ENCODE measurements at regions not wholly inside any gene's neighbourhood (a gene's known extent, or its start where the extent isn't known, plus 50 kb on each side); places are given as distances from the start of the nearest gene placed in this dataset.
"Not testable (repeated sequence)": the region's sequence is repeated elsewhere in the genome, so short reads cannot be mapped to it uniquely, and the experiment has no call there.

DNA sequence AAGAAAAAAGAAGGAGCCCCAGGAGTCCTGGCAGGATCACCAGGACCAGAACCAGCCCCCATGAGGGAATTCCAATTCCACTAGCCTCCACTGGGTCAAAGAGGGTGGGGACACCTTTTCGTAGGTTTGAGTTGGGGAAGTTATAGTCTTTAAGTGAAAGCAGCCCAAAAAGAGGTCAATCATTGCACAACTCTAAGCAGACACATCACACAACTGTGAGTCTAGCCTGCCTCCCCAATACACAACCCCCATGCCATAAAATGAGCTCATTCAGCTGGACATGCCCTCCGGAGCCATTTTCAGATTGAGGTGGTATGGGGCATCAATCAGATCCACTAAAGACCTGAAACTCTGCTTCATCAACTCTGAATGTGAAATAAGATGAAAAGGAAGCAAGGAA is 179.9 kb downstream of the NPHP4 start:
- DNase-seq, result no peak

DNA sequence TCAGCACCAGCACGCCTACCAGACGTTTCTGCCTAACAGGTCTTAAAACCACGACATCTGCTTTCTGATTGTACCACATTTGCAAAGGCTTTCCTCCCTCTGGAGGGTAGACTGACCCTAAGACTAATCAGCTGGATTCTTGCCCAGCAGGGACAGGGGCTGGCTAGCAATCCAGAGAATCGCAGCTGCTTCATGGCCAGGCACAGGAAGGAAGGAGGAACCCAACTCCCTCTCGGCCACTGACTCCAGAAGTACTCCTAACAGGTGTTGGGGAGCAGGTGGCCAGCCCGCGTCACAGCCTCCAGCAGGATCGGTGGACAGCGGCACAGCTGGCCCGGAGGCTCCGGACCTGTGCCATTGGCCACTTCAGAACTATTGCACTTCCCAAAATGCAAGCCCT is 180.8 kb downstream of the NPHP4 start:
- no peak for DNase-seq

DNA sequence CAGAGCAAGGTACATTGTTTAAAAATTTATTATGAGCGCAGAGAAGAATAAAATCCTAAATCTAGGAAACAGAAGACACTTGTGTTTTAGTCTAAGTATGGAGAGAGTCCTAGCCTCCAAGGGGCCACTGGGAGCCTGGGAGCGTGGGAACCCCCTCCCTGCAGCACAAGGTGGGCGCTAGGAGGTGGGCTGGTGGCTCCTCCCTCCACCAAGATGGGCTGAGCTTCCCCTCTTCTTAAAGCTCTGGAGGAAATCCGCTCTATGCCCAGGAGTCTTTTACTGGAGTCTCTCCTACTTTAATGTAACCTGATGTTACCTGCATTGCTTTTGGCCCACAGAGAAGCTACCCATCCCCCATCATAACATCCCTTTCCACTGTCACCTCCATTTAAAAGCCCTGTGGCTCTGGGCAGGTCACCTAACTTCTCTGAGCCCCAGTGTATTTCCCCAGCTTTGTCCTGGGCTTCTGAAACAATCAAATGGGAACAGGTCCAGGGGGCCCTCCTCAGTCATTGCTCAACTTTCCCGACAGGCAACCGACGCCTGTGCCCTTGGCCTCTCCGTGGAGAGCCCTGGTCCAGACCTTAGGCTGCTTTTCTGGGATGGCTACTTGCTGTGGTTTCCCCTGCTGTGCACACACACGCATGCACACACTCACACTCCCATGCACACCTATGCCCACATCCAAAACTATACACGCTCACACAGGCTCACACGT is 181.5 kb downstream of the NPHP4 start:
- DNase-seq, result no peak

DNA sequence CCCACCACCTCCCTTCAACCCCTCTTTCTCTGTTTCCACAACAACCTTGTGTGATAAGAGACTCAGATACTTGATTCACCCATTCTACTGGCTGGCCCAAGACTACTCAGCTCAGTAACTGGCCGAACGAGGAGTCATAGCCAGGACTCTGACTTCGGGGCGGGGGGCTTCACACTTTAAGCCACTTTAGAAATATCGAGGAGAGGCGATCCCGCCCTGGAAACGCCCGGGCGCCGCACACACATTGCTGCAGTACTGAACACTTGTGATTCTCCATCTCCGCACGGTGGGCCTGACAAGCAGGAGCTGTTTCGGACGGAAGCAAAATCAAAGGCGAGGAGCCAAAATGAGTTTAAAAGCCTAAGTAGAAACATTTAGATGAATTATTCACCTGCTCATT is 182.1 kb downstream of the NPHP4 start:
- no peak for DNase-seq

DNA sequence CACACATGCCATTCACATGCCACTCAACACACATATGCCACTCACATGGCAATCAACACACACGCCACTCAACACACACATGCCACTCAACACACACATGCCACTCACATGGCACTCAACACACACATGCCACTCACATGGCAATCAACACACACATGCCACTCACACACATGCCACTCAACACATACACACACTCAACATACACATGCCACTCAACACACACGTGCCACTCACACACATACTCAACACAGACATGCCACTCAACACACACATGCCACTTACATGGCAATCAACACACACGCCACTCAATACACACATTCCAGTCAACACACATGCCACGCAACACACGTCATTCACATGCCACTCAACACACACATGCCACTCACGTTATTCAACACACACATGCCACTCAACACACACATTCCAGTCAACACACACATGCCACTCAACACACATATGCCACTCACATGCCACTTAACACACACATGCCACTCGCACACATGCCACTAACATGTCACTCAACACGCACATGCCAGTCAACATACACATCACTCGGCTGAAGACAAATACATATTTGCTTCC is 182.9 kb downstream of the NPHP4 start:
- no peak for DNase-seq

DNA sequence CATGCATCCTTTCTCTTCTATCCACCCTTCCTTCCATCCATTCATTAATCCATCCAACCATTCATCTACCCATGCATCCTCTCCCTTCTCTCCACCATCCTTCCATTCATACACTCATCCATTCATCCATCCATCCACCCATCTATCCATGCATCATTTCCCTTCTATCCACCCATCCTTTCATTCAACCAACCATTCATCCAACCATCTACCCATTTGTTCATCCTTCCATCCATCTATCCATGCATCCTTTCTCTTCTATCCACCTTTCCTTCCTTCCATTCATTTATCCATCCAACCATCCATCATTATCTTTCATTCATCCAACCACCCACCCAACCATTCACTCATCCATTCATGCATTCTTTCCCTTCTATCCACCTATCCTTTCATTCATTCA is 188.4 kb downstream of the NPHP4 start:
- DNase-seq, result no peak

DNA sequence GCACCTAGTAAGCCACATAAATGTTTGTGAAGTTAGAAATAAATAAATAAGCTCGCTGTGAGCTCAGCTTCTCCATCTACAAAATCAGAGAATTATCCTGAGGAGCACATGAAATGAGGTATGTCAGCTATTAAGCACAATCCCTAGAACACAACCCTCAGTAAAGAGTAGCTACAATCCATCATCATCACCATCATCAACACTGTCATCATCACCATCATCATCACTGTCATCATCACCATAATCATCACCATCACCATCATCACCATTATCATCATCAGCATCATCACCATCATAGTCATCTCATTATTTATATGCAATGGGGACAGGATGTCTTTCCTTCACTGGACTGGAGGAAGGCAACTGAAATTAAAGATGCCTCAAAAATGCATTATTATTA is 189.6 kb downstream of the NPHP4 start:
- no peak for DNase-seq

DNA sequence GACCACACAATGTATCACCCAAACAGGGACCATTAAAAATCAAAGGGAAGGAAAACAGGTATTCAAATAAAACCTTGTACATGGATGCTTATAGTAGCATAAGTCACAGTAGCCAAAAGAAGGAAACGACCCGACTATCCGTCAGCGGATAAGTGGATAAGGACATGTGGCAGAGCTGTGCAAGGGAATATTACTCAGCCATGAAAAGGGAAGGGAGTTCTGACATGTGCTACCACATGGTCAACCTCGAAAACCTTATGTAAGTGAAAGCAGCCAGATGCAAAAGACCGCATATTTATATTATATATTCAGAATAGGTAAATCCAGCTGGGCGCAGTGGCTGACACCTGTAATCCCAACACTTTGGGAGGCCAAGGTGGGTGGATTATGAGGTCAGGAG is 193.3 kb downstream of the NPHP4 start:
- DNase-seq, result no peak

DNA sequence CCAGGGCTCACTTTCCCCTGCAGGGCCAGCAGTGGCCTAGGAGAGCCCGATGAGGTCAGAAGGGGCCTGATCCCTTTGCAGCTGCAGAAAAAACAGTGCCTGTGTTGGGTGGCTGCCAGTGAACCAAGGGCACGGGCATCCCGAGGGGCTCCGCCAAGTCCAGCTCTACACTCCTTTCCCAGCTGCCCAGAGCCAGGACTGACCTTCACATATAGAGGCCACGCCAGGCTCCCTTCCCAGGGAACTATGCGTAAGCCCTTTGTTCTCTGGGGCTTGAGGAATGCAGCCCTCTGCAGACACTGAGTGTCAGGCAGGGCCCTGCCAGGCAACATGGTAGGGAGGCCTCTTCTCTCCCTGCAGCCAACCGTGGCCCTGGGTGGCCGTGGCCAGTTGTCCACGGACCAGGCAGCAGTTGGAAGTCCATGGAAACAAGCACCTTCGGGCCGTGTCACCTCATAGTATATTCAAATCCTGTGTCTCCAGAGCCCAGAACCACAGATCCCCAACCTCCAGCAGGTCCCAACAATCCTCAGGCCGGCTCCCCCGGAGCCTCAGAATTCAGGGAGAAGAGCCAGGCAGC is 194.0 kb downstream of the NPHP4 start:
- DNase-seq, result no peak

DNA sequence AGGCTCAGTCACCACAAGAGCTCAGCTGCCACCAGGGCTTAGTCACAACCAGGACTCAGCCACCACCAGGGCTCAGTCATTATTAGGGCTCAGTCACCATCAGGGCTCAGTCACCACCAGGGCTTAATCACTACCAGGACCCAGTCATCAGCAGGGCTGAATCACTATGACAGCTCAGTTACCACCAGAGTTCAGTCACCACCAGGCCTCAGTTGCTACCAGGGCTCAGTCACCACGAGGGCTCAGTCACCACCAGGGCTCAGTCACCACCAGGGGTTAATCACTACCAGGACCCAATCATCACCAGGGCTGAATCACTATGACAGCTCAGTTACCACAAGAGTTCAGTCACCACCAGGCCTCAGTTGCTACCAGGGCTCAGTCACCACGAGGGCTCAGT is 196.2 kb downstream of the NPHP4 start:
- no peak for DNase-seq

DNA sequence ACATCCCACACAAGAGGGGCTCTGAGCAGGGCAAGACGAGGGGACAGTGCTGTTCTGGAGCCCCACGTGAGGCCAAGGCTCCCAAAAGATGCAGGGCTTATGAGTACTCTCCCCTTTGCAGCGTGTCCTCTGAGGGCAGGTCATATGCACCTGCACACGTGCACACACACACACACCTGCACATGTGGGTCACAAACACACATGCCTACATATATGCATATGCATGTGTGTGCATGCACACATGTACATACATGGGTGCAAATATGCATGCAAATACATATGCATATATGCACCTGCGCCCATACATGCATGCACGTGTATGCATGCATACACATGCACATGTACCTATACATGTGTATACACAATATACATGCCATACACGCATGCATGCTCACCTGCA is 197.9 kb downstream of the NPHP4 start:
- DNase-seq, result no peak

DNA sequence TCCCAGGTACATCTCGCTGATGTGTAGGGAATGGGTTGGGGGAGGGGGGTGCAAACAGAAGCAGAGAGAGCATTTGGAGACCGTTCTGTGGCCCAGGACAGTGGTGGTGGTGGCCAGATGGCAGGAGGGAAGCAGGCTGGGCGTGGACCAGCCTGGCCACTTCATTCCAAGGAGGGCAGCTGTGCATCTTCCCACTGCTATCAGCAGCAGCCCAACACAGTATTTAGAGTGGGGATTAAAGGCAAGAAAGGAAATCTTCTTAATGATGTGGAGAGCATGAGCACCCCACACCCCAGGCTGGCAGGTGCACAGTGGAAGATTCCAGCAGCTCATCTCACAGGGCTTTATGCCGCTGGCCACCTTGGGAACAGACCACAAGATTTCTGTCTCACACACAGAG is 198.7 kb downstream of the NPHP4 start:
- no peak for DNase-seq

DNA sequence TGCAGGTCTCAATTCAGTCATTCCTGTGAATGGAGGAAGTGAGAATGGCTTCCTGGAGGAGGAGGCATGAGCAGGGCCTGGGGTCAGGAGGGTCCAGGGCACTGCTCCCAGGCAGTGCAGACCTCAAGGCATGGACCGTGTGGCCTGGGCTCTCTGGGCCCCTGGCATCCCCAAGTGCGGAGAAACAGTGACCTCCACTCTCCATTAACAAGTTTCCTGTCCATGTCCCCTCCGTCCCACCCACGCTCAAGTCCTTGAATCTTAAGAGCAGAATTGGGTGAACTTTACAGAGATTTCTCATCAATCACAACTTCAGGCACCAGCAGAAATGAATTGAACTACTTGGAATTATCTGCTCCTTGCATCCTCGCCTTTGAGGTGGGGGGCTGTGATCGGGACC is 211.1 kb downstream of the NPHP4 start:
- DNase-seq, result no peak

DNA sequence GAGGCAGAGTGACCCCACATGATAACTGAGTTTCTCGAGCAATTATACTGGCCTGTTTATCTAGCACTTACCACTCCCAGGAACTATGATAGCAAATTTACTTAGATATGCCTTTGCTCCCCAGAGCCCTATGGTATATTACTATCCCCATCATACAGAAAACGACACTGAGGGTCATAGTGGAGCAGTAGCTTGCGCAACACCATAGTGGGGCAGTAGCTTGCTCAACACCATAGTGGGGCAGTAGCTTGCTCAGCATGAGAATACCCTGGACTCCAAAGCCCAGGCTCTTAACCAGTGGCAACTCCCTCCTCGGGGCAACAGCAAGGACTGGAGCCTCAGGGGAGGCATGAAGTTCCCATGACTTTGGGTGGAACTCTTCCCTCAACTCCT is 211.9 kb downstream of the NPHP4 start:
- DNase-seq, result no peak

DNA sequence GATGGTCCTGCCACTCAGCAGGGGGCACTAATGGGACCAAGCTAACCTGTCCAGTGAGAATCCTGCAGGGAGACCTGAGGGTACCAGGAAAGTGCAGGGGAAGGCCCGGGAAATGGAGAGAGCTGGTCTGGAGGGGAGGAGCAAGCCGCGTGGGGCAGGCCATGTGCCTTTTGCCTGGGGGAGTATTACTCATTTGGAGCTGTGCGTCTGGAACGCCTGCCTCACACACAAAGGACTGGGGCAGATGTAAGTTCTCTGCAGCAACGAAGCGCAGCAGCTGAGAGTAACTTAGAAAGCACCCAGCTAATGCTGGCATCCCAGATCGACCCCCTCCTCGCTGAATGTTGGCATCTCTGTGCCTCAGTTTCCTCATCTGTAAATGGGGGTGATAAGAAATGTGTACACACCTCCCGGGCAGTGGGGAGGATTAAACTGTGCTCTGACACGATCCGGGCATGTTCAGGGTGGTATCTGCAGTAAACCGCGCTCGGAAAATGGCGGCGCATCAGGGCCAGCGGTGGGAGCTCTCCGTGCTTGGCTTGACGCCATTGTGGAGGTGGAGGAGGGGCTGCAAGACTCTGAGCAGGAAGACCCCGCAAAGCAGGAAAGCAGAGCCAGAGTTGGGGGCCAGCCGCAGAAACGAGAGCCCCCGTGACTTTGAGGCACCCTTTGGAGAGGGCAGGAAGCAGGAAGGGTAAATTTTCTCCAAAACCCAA is 212.5 kb downstream of the NPHP4 start:
- DNase-seq, result peak; percentile 4

DNA sequence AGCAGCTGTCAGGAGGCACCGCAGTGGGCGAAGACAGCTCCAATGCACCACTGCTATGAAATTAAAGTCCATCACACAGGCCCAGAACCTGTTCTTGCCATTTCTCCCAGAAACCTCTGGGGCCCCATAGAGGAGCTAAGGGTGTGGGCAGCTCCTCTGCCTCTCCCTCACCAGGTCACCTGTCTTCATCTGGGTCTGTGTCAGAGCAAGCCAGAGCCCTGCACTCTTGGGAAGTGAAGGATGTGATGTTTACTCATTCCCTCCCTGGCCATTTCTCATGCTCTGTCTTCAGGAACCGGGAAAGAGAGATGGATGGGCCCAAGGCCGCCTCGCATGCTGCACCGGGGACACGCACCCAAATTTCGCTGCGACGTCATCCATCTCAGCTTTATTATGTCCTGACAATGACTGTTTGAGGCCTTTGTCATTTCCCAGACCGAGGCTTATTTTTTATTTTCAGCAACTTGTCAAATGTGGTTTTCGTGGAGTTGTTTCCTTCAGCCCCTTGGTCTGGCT is 216.1 kb downstream of the NPHP4 start:
- no peak for DNase-seq

DNA sequence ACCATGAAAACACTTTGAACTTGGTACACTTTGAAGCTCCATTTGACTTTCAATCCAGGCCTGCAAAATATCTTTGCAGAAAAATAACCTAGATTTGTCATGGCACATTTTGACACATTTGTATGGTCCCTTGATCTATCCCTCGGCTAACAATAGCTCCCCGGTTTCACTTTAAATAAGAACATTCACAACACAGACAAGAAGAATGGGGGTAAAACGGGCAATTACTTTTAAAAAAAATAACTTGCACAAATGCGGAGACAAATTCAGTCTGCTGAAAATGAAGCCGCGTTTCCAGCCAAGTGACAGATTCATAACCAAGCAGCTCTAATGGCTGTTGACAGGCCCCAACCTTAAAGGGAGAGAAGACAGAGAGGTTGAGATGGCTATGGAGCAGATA is 218.2 kb downstream of the NPHP4 start:
- DNase-seq, result no peak

DNA sequence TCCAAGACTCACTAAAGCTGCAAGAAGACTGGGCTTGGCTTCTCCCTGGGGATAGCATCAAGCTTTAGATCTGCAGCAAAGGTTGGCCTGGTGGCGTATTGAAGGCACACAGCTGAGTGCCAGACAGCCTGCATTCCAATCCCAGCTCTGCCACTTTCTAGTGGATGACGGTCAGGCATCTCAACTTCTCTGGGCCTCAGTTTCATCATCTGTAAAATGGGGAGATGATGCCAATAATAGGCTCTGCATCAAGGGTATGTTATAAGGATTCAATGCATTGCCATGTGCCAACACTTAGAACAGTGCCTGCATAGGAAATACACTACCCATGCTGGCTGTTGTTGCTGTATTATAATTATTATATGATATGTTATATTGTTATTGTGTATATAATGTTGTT is 220.4 kb downstream of the NPHP4 start:
- no peak for DNase-seq

DNA sequence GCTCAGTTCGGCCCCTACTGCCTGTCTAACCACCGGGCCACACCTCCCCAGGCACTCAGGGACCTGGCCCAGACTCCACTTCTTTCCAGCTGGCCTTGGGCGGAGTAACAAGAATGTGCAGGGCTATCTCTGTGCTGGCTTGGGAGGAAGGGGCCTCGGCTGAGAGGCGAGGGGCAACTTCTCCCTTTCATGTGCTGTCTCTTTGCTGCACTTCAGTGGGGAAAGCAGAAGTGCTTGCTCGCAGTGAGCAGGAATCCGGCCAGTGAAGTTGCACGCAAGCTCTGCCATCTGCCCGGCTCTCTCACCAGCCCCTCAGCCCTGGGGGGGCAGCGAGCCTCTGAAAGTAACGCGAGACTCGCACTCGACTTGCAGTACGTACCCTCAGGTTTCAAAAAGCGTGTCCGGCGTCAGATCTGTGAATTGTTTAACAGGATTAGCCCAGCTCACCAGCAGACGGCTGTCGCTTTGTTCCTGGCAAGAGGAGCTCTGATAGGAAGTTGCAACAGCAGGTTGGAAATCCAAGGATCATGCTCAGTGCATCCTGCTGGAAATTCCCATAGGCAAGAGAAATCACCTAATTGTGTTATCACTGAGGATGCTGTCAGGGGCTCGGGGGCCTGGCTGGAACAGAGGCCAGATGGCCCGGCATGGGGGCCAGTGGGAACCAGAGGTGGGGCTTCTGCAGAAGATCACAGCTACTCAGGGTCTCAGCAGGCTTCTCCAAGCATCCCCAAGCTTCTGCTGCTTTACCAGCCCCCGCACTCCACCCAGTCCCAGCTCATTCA is 221.1 kb downstream of the NPHP4 start:
- DNase-seq, result no peak

DNA sequence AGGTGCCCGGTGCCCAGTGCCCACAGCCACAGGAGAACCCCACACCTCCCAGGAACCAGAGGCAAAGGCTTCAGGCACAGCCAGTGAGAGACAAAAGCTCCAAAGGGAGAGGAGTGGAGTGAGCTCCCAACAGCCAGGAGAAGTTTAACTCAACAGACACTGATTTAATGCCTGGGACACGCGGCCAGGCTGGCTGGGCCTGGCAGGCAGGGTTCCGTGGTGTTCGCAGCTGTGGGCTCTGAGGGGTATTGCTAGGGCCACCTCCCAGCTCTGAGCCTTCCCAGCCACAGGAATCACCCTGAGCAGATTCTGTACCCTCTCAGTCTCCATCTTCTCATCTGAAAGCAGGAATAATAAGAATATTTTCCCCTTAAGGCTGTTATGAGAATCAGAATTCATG is 222.5 kb downstream of the NPHP4 start:
- DNase-seq, result no peak

DNA sequence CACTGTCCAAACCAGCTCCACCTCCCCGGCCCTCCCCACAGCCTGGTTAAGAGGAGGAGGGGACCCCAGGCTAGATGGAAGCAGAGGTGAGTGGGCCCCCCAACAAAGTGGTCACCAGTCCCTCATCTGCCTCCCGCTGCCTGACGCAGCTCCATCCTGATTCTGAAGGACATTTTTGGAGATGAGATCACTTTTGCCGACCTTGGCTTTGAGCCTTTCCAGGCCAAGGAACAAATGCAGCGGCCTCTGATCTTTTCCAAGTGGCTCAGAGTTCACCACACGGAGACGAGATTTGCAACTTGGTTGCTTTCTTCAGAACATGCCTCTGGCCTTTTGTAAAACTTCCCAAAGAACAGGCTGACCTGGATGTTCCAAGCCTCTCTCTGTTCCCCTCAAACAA is 223.1 kb downstream of the NPHP4 start:
- DNase-seq, result no peak

DNA sequence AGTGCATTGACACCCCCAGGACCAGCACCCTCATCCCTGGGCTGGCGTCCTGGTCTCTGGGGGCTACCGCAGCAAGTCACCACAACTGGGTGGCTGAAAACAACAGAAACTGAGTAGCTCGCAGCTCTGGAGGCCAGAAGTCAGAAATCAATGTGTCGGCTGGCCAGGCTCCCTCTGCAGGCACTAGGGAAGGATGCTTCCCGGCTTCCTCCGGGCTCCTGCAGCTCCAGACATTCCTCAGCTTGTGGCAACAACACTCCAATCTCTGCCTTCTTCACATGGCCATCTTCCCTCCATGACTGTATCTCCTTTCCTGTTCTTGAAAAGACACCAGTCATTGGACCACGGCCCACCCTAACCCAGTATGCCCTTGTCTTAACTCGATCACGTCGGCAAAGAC is 224.2 kb downstream of the NPHP4 start:
- no peak for DNase-seq

DNA sequence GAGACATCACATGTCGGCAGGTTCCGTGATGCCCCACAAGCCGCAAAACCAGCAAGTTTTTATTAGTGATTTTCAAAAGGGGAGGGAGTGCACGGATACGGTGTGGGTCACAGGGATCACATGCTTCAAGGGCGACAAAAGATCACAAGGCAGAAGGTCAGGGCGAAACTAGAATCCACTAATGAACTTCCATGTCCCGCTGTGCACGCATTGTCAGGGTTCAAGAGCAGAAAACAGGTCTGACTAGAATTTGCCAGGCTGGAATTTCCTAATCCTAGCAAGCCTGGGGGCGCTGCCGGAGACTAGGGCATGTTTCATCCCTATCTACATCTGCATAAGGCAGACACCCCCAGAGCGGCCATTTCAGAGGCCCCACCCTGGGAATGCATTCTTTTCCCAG is 225.2 kb downstream of the NPHP4 start:
- not testable (repeated sequence) for DNase-seq
